ENCODE measurements at regions not wholly inside any gene's neighbourhood (a gene's known extent, or its start where the extent isn't known, plus 50 kb on each side); places are given as distances from the start of the nearest gene placed in this dataset.
"Not testable (repeated sequence)": the region's sequence is repeated elsewhere in the genome, so short reads cannot be mapped to it uniquely, and the experiment has no call there.

- DNase-seq (ENCODE audit: low read depth in 4 of 4, low spot score in 3 of 4), result no peak
These were observed 106.5 kb upstream of the KCTD1 start for GRCh38 chr18:26654616-26655524.

DNA sequence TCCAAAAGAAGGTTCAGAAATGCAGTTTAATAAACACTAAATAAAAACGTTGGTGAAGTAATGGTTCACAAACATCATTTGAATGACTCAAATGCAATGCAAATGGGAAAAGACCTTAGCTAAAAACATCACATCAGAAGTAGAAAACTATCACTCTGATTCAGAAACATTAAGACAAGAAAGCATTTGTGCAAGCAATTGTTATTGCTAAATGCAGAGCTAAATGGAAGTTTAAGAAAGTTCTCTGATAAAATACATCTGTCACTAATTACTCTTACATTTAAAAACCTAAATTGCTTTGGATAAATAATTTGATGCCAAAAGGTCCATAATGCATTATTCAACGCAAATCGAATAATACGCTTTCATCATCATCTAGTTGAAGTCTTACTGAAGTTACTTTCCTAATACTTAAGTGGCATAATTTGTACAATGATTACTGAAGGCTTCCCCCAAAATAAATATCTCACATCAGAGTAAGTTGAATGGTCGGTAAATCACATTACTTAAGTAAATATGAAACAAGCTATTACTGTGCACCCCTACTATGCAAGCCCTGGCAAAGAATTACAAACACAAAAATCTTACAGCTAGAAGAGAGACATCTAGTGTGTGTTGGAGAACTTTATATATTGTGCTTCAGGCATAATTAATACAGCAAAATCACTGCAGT is 105.7 kb upstream of the KCTD1 start:
- DNase-seq (ENCODE audit: low read depth in 4 of 4, low spot score in 3 of 4), result no peak

GRCh38 chr18:26652501-26652900 is 104.1 kb upstream of the KCTD1 start:
- no peak for DNase-seq (ENCODE audit: low read depth in 4 of 4, low spot score in 3 of 4)

DNA sequence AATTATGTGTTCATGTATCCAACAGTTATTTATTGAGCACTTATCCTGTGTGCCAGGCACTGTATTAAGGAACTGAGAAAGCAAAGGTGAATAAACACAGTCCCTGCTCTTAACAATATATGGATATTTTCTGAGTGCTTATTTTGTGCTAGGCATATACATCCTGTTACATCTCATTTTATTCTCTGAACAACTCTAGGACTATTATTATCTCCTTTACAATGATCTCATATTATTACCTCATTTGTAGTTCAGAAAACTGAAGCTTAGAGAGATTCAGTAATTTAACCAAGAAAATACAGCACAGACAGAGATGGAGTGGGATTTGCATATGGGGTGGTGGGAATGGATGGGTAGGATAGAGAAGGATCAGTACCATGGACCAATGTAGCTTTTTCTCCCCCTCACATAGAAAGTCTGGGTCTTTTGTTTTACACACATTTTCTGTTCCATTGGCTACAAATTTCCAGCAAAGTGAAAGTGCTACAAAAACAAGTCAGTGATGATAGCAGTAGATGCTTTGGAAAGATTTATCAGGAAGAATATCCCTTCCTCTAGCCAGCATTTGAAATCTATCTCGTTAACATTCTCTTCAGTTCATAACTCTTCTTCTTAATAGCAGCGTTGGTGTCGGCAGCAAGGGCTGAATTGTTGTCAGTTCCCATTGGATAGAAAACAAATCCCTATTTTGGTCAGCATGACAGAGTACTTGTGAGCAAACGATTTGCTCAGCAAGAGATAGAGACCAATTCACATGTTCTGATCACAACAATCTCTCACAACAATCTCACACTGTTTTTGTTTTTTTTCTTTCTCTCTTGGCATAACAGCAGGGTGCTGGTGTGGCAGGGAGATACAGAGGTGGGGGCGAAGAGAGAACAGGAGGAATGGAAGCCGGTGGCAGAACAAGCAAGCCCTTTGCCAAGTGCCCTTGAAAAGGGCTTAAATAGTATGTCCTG is 102.2 kb upstream of the KCTD1 start:
- DNase-seq (ENCODE audit: low read depth in 4 of 4, low spot score in 3 of 4), result no peak

- no peak for DNase-seq (ENCODE audit: low read depth in 4 of 4, low spot score in 3 of 4)
These were observed 100.8 kb upstream of the KCTD1 start for GRCh38 chr18:26649193-26649543.

DNA sequence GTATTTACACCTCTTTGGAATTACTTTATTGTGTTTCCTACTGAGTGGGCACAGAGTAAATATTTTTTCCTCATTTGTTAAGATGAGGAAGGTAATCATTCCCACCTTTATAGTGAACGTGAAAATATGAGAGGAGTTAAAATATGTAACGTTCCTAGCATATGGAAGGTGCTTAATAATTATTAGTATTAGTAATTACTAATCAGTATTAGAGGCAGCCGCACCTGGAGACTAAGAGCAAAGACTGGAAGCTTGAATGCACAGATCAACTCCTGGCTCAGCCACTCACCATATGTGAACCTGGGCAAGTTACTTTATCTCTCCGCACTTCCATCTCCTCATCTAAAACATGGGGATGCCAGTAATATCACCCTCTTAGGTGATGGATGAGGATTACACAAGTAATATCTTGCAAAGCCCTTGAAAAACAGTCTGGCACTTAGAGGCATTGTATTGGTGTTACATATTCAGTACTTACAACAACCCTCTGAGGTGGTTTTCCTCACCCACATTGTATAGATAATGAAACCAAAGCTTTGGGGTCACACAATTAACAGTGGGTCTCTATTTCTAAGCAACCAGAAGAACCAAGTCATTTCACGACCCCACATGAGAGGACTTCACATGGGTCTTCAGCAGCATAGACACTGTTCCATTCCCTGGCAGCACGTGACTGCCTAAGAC is 100.3 kb upstream of the KCTD1 start:
- no peak for DNase-seq (ENCODE audit: low read depth in 4 of 4, low spot score in 3 of 4)

GRCh38 chr18:26646901-26647300 is 98.5 kb upstream of the KCTD1 start:
- no peak for DNase-seq (ENCODE audit: low read depth in 4 of 4, low spot score in 3 of 4)

DNA sequence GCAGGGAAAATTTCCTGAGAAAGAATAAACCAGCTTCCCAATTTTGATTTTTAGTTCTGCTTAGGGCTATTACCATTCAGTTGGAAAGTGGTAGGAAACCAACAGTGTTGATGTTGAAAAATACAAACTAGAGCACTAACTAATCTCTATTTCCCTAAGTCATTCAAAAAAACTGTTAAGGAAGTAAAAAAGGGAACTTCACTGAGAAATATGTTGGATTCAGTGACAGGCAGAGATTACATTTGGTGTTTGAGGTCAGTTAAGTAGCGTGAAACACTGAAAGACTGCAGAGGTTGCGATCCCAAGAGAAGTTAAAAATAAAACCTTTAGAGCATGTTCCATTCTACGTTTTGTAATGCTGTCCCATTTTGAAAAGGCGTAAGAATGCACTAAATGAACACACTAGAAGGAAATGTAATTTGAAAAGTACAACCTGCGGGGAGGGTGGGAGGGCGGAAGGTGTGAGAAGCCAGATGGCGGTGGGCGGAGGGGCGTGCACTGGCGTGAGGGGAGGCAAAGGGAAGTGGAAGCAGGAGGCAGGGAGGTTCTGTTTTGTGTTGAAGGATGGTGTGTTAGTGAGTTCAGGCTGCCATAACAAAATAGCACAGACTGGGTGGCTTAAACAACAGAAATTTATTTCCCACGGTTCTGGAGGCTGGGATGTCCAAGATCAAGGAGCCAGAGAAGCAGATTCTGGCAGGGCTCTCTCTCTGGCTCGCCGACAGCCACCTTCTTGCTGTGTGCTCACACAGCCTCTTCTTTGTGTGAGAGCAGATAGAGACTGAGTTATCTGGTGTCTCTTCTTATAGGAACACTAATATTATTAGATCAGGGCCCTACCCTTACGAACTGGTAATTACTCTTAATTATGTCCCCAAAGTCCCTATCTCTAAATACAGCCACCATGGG is 94.3 kb upstream of the KCTD1 start:
- DNase-seq (ENCODE audit: low read depth in 4 of 4, low spot score in 3 of 4), result no peak

GRCh38 chr18:26640541-26640940 is 92.2 kb upstream of the KCTD1 start:
- no peak for DNase-seq (ENCODE audit: low read depth in 4 of 4, low spot score in 3 of 4)

GRCh38 chr18:26639149-26639548 is 90.8 kb upstream of the KCTD1 start:
- no peak for DNase-seq (ENCODE audit: low read depth in 4 of 4, low spot score in 3 of 4)

- no peak for DNase-seq (ENCODE audit: low read depth in 4 of 4, low spot score in 3 of 4)
These were observed 89.6 kb upstream of the KCTD1 start for GRCh38 chr18:26637983-26638382.

DNA sequence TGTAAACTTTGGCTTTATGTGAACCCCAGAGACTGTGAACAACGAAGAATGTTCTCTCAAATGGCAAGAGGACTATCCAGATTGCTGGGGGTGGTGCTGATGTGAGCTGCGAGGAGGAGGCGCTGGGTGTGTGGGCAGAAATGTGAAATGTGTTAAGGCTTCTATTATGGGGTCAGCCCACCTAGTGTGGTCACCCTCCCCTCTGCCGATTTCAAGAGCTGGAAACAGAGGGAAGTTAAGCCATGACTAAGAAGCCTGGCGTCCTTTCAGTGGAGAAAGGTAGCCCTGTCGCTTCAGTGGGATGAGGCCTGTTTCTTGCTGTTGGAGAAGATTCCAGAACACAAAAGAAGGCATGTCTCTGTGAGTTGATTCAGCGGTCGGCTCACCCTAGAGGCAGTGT is 89.0 kb upstream of the KCTD1 start:
- DNase-seq (ENCODE audit: low read depth in 4 of 4, low spot score in 3 of 4), result no peak

- no peak for DNase-seq (ENCODE audit: low read depth in 4 of 4, low spot score in 3 of 4)
These were observed 87.1 kb upstream of the KCTD1 start for GRCh38 chr18:26635466-26635865.

GRCh38 chr18:26634631-26635030 is 86.3 kb upstream of the KCTD1 start:
- no peak for DNase-seq (ENCODE audit: low read depth in 4 of 4, low spot score in 3 of 4)

DNA sequence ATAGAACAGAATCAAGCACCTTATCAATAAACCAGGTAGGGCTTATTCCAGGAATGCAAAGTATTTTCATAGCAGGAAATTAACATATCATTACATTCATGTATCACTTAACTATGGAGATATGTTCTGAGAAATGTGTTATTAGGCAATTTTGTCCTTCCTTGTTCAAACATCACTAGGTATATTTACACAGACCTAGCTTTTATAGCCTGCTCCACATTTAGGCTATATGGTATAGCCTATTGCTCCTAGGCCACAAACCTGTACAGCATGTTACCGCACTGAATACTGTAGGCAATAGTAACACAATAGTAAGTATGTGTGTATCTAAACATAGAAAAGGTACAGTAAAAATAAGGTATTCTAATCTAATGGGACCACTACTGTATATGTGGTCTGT is 82.8 kb upstream of the KCTD1 start:
- DNase-seq (ENCODE audit: low read depth in 4 of 4, low spot score in 3 of 4), result no peak

DNA sequence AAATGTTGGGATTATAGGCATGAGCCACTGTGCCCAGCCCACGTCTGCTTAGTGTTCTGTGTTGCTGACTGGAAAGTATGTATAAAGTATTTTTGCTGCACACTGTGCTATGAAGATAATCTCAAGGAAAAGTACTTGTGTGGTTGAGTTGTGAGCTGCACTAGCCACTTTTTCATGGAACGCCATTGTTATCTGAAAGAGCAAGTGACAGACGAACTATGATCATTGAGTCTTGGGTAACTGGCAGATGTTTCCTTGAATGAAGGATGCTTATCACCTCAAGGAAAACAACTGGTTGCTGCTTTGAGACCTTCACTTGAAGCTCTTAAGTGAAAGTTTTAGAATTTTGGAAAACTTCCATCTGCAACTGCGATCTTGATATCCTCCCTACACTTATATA is 82.2 kb upstream of the KCTD1 start:
- no peak for DNase-seq (ENCODE audit: low read depth in 4 of 4, low spot score in 3 of 4)

GRCh38 chr18:26628017-26628416 is 79.7 kb upstream of the KCTD1 start:
- no peak for DNase-seq (ENCODE audit: low read depth in 4 of 4, low spot score in 3 of 4)

DNA sequence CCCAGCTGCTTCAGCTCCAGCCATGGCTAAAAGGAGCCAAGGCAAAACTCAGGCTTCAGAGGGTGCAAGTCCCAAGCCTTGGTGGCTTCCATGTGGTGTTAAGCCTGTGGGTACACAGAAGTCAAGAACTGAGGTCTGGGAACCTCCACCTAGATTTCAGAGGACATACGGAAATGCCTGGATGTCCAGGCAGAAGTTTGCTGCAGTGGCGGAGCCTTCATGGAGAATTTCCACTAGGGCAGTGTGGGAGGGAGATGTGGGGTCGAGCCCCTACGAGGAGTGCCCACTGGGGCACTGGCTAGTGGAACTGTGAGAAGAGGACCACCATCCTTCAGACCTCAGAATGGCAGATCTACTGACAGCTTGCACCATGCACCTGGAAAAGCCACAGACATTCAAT is 76.1 kb upstream of the KCTD1 start:
- no peak for DNase-seq (ENCODE audit: low read depth in 4 of 4, low spot score in 3 of 4)

DNA sequence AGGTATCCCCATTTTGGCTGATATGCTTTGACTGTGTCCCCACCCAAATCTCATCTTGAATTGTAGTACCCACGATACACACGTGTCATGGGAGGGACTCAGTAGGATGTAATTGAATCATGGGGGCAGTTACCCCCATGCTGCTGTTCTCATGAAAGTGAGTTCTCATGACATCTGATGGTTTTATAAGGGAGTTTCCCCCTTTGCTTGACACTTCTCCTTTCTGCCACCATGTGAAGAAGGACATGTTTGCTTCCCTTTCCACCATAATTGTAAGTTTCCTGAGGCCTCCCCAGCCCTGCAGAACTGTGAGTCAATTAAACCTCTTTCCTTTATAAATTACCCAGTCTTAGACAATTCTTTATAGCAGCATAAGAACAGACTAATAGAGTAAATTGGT is 75.0 kb upstream of the KCTD1 start:
- not testable (repeated sequence) for DNase-seq (ENCODE audit: low read depth in 4 of 4, low spot score in 3 of 4)
